Left colon (tissue), 2 donors: ENCODE measurements at regions not wholly inside any gene's neighbourhood (a gene's known extent, or its start where the extent isn't known, plus 50 kb on each side); places are given as distances from the start of the nearest gene placed in this dataset.
"Not testable (repeated sequence)": the region's sequence is repeated elsewhere in the genome, so short reads cannot be mapped to it uniquely, and the experiment has no call there.

ENCODE experiments used
- ATAC-seq: fragments of 200-7000 bp; cut with Tn5 transposase; one replicate; pipeline ENCODE4 v1.9.1; 2020; ENCODE audit warnings: mild to moderate bottlenecking, moderate library complexity
- DNase-seq, 2 donors: peaks; one replicate each; pipeline ENCODE4 v3.0.0-alpha.2; 2020
- intact Hi-C, 2 donors: fragments of 100-400 bp; cut with DNase I in 1 of 2; cut with micrococcal nuclease in 1 of 2; formaldehyde crosslinking; loops; one replicate each; pipeline versions ENCODE4 v1.11.2 to v1.14.0; 2022; cut with DNase I, micrococcal nuclease
- donor health status: DM: no; HTN: no; CAD: no.
- donor health status: DM: yes; HTN: yes; CAD: no.

DNA sequence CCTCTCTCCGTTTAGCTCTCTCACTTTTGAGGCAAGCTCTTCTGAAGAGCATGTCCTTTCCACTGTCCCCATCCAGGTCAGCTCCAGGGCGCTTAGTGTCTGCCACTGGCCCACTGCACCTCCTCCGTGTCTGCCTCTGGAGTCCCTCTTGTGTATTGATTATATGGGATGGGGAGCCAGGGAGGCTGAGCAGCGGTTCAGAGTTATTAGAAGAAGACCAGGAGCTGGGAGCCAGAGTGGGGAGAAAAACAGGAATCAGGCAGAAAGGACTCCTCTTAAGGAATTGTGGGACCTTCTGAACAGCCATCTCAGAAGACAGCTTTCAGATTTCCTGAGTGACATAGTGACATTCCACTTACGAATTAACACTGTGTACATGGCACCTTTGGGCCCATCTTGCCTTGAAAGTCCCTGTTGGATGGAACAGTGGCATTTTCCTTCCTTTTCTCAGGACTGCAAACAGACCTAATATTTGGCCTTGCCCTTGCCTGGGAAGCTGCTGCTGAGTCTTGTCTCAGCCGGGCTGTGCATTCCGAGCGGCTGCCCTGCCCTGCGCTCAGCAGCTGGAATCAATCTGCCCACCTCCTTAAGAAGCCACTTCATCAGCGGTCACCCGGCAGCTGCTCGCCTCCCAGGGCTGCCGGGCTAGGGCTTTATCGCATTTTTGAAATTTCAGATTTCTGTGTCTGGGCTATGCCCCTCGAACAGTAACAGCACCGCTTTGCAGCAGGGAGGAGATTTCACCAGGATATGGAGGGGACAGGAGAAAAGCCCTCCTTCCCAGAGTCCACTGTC is 81.1 kb upstream of the PRKG1 start:
- ATAC-seq, result no peak
- DNase-seq, result peak in 1 of 2 donors; percentile 17
- intact Hi-C loops, result loop anchor here in 1 of 2 donors (10.0 kb wide), 1 partner anchor 1222 kb away; no protein-coding TSS in a partner anchor

- ATAC-seq, result peak; percentile 48
- intact Hi-C loops, result loop anchor here in 1 of 2 donors (10.0 kb wide), 1 partner anchor 1221 kb away; no protein-coding TSS in a partner anchor
These were observed 80.5 kb upstream of the PRKG1 start for GRCh38 chr10:50993771-50994251.

DNA sequence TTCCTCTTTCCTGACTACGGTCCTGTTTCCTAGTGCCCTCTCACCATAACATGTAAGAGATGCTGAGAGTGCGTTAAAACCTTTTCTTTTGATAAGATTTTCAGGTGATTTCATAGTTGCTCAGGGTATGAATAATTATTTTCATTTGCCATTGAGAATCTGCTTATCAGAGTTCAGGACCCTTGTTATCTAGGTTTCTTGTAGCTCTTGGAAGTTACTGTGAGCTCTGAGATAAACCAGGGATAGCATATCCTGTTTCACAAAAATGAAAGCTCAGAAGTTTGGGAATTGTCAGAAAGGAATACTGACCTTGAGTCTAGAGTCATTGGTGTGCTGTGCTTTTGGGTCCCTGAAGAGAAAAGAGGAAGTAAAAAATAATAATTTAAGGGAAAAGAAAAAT is 76.8 kb upstream of the PRKG1 start:
- DNase-seq (no peak), ATAC-seq (no peak)
- intact Hi-C loops, result loop anchor here in 1 of 2 donors (10.0 kb wide), 1 partner anchor 1217 kb away; no protein-coding TSS in a partner anchor

More at GRCh38 chr10:50993771-50994251, 80.5 kb upstream of the PRKG1 start:
- peak in 1 of 2 donors; percentile 37 for DNase-seq

- no peak for DNase-seq
- intact Hi-C loops, result loop anchor here in 1 of 2 donors (10.0 kb wide), 1 partner anchor 1216 kb away; no protein-coding TSS in a partner anchor
- no peak for ATAC-seq
These were observed 75.1 kb upstream of the PRKG1 start for GRCh38 chr10:50999163-50999562.

DNA sequence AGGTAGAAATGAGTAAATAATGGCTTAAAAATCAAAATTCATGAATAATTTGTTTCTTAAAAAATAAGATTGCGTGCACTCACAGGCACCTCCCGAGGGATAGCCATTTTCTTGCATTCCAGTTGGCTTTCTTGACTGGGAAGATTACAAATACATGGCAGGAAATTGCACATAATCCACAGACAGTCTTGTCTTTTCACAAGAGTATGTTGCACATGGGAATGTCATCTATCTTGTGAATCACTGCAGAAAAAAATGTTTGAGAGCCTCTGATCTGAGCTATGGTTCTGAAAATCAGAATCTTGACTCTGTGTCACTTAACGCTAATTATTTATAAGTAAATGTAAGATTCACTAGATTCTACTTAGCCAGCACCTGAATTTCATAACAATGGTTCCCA is 74.1 kb upstream of the PRKG1 start:
- no peak for ATAC-seq
- intact Hi-C loops, result no loop called here
- no peak for DNase-seq

- no peak for DNase-seq
- ATAC-seq, result no peak
- intact Hi-C loops, result no loop called here
These were observed 73.3 kb upstream of the PRKG1 start for GRCh38 chr10:51000976-51001375.

DNA sequence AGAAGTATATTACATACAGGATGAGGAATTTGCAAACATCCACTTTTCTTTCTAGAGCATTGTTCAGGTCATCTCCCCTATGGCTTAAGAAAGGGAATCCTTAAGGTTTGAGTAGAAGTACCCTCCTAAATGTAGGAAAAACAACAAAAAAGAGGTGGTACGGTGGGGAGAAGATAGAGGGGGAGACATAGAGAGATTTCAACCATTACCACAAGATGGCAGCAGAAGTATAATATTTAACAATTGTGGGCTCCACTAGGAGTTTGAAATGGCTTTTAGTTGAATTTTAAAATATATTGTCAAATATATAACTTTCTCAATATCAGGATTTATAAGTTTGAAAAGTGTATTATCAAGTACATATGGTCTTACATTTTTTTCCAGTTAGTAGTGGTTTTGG is 72.7 kb upstream of the PRKG1 start:
- peak; percentile 49 for ATAC-seq
- intact Hi-C loops, result no loop called here

DNA sequence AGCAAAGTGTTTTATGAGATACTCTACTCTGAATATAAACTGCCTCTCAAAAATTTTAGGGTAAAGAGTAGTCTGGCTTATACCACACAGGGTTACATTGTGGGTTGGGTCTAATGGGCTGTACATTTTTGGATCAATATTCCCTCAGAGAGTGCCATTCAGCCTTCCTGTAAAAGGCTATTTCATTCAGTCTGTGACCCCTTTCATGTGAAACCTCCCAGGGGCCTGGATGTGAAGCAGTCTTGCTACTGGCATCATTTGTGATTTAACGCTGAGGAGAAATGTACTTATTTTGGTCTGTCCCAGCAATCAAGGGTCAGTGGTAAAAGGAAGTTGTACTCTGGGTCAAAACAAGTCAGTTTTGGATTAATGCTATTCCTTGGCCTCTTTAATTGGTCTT is 71.8 kb upstream of the PRKG1 start:
- intact Hi-C loops, result no loop called here
- ATAC-seq, result no peak
- no peak for DNase-seq

More for the DNA sequence above, 72.7 kb upstream of the PRKG1 start:
- no peak for DNase-seq

DNA sequence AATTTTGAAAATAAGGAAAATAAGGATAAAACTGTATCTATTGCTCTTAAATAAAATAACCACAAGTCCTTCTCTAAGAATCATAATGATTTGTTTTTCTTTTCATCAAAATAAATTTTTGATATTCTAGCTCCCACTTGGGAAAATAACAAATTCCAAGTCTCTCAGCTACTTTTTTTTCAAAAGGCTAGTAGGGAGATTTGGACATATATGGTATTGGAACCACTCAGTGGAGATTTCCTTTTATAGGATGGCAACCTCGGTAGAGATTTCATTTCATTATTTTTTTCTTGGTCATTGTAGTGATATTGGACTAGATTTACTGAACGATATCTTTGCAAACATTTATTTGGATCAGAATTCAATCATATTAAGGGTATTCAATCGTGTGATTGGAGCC is 69.5 kb upstream of the PRKG1 start:
- no peak for DNase-seq
- intact Hi-C loops, result no loop called here

DNA sequence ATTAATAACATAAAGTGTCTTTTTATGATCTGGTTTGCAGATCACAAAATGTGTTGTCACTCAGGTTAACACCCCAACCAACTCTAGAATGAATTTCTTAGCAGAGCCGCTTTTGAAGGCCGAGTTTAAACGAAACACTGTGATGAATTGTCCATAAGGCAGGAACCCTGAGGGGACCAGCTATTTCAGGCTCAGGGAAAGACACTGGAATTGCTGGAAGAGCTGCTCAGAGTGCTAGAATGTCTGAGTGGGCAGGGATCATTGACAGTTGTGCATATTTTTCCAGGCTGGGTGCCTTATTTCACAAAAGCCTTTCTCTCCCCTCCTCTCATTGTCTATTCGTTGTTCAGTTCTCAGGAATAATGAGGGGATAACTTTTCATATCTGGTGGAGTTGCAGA is 68.7 kb upstream of the PRKG1 start:
- ATAC-seq, result no peak
- intact Hi-C loops, result no loop called here
- no peak for DNase-seq

More for the DNA sequence above, 69.5 kb upstream of the PRKG1 start:
- no peak for ATAC-seq

- intact Hi-C loops, result no loop called here
These were observed 67.6 kb upstream of the PRKG1 start for GRCh38 chr10:51006686-51007085.

DNA sequence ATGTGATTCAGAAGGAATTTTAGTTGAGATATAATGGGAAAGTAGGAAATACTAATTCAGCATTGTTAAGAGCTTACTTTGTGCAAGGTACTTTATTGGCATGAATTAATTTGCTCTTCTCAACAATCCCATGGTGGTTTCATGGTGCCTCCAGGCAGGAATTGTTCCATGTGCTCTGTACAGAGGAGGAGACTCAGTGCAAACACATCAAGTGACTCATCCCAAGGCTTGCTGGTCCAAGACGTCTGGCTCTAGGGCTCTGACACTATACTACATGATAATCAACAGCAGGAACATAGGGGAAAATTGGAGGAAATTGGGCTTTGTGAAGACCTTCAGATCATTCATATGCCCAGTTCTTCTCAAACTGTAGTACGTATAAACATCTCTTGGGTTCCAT is 66.5 kb upstream of the PRKG1 start:
- ATAC-seq, result no peak
- intact Hi-C loops, result no loop called here
- no peak for DNase-seq

More at GRCh38 chr10:51006686-51007085, 67.6 kb upstream of the PRKG1 start:
- DNase-seq (no peak), ATAC-seq (no peak)

DNA sequence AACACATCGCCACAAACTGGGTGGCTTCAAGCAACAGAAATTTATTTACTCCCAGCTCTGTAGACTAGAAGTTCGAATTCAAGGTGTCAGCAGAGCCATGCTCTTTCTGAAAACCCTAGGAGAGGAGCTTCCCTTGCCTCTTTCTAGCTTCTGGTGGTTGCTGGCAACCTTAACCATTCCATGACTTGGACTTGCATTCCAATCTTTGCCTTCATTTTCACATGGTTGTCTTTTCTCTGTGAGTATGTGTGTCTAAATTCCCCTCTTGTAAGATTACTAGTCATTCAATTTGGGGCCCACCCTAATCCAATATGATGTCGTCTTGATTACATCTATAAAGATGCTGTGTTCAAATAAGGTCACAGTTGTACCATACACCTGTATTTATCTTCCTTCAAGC is 65.9 kb upstream of the PRKG1 start:
- ATAC-seq, result no peak
- DNase-seq, result no peak
- intact Hi-C loops, result no loop called here

DNA sequence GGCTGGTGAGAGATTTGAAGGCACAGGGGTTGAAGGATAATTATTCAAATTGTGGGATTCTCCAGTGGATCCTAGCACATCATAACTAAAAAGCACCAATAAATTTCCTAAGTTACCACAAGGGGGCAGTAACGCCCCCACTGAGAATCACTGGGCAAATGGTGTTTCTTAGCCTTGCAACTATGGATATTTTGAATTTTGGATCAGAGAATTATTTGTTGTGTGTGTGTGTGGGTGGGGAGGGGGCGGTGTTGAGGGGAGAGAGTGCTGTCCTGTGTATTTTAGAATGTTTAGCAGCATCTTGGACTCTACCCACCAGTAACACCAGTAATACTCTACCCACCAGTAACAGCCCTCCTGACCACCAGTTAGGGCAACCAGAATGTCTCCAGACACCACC is 63.3 kb upstream of the PRKG1 start:
- ATAC-seq (peak; percentile 46), DNase-seq (no peak)
- intact Hi-C loops, result no loop called here

GRCh38 chr10:51012073-51012472 is 62.2 kb upstream of the PRKG1 start:
- ATAC-seq, result no peak
- intact Hi-C loops, result no loop called here
- DNase-seq, result no peak

GRCh38 chr10:51014680-51015389 is 59.5 kb upstream of the PRKG1 start:
- no peak for DNase-seq
- no peak for ATAC-seq
- intact Hi-C loops, result no loop called here

- intact Hi-C loops, ATAC-seq, DNase-seq: not testable (repeated sequence)
These were observed 58.9 kb upstream of the PRKG1 start for GRCh38 chr10:51015390-51015754.

DNA sequence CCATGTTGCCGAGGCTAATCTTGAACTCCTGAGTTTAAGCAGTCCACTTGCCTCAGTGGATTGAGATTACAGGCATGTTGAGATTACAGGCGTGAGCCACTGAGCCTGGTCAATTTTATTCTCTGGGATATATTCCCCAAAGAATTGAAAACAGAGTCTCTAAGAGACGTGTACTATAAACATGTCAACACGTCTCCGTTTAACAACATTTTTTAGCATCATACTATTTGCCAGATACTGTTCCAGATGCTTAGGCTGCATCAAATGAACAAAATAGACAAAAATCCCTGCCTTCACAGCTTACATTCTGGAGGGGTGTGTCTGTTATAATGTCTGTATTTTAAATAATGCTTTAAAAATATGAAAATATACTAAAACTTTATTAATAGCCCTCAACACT is 54.1 kb upstream of the PRKG1 start:
- no peak for ATAC-seq
- no peak for DNase-seq
- intact Hi-C loops, result no loop called here

DNA sequence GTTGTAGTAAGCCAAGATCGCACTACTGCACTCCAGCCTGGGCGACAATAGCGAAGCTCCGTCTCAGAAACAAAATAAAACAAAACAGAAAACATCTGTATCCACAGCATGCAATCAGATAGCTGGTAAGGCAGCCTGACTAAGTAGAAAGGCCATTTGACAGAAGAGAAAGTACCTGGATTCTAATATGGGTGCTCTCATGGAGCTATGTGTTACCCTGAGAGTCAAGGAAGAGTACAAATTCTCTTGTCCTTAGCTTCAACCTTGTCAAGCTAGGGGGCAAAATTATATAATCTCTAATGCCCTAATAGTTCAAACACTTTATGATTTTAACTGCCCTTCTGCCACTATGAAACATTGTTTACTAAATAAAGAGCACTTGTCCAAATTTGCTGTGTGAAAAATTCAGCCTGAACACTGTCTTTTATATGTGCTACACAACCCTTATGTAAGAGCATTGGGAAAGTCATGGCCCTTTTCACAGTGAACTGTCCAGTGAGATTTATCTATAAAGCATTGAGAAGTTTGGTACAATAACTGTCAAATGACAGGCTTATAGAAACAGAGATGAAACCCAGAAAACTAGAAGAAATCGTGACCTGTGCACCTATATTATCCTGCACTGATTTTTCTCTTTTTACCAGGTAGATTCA is 51.2 kb upstream of the PRKG1 start:
- DNase-seq (no peak), ATAC-seq (no peak)
- intact Hi-C loops, result no loop called here
